Dermis blood vessel endothelial cell (primary cell): ENCODE measurements at regions not wholly inside any gene's neighbourhood (a gene's known extent, or its start where the extent isn't known, plus 50 kb on each side); places are given as distances from the start of the nearest gene placed in this dataset.
"Not testable (repeated sequence)": the region's sequence is repeated elsewhere in the genome, so short reads cannot be mapped to it uniquely, and the experiment has no call there.

Experiments
- DNase-seq: peaks from one replicate; pipeline ENCODE4 v3.0.0; 2010

- DNase-seq: no peak
Observed at GRCh38 chr5:25764733-25765132, 1120.0 kb upstream of the CDH10 start.

DNA sequence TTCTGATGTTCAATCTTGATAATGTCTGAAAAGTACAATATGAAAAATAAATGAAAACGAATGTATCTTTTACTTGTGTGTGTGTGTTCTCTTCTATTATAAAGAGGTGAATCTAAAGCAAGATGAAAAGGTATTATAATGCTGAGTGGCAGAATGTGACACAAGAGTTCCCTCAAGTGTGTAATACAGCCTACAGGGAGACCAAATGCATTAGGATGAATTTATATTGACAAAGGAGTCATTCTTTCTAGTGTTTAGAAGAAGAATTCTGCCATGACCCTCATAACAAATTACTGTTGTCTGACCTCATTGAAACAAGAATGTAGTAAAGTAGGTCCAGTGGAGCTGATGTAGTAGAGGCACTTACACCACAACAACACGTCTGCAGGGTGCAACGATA, 1119.0 kb upstream of the CDH10 start:
- no peak for DNase-seq

DNA sequence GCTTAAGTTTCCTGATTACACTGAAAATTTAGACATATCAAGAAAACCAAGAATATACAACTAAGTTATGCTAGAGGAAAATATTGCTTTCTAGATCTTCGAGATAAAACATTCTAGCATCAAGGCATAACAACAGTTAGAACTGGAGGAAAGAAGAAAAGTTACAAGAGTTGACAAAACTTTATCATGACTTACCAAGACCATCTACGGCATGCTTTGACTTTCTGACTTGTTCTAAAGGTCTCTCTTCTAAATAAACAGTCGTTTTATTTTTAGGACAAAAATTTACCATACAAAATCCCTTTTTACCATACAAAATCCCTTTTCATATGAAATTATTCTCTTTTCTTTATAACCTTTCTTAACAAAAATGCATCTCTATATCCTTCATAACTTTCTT, 1110.1 kb upstream of the CDH10 start:
- no peak for DNase-seq

GRCh38 chr5:25744908-25745307, 1100.1 kb upstream of the CDH10 start:
- DNase-seq: no peak

DNA sequence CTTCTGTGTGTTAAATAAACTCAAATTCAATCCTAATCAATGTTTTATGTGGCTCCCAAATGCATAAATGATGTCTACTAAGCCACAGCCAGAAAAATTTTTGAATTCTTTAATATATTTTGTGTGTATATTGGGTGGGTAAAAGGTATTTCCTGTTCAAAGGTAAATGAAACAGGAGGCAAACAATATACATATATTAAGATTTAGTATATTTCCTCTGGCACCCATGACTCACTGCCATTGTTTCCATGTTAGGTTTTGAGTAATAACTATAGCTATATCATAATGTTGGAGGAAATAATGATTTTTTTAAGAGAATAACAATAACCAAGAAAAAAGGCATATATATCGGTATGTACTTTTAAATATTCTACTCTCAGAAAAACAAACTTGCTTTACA, 1071.9 kb upstream of the CDH10 start:
- no peak for DNase-seq

- no peak for DNase-seq
Observed at GRCh38 chr5:25713259-25713658, 1068.5 kb upstream of the CDH10 start.

GRCh38 chr5:25707093-25707492, 1062.3 kb upstream of the CDH10 start:
- no peak for DNase-seq

DNA sequence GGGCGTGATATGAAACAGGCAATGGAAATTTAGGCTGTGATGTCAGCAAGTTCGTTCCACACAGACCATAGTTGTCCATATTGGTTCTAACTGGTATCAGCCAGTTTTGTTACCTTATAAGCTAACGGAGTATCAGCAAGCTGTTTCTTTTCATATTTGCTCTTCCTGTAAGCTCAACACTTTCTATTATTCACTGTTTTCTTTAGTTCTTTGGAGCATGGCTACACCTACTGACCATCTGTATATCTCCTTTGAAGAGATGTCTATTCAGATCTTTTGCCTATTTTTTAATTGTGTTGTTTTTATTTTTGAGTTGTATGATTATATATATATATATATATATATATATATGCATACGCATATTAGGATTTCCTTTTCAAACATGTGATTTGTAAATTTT, 1057.2 kb upstream of the CDH10 start:
- DNase-seq: no peak

DNA sequence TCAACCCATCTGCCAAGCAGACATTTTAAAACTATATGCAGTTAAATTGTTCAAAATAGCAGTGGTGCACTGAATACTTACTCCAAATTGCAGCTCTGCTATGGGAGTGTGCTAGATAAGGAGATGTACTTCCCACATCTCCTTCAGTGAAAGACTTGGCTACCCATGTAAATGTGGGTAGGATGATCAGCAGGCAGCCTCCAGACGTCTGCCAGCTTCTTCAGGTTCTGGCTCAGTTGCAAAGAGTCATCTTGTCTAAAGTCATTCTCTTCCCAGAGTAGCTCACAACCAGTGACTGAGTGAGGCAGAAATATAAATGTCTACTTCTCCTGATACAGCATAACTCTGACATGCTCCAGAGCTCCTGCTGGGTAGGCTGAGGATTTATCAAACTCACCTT, 1050.0 kb upstream of the CDH10 start:
- DNase-seq: no peak

DNA sequence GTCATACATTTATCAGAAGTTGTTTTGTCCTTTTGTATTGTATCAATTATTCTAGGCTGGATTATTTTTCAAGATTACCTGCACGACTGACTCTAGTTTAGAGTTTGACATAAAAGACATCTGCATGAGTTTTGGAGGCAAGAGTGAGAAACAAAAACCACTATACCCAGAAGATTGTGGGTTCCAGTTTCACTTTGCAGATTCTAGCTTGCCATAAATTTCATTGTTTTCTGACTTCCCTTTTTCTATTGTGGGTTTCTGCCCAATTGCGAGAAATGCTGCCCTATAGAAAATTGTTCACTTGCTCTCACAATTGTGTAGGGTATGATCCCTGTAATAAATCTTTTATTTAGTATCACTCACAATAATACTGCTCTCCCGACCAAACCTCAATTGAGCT, 1043.4 kb upstream of the CDH10 start:
- DNase-seq: no peak

DNA sequence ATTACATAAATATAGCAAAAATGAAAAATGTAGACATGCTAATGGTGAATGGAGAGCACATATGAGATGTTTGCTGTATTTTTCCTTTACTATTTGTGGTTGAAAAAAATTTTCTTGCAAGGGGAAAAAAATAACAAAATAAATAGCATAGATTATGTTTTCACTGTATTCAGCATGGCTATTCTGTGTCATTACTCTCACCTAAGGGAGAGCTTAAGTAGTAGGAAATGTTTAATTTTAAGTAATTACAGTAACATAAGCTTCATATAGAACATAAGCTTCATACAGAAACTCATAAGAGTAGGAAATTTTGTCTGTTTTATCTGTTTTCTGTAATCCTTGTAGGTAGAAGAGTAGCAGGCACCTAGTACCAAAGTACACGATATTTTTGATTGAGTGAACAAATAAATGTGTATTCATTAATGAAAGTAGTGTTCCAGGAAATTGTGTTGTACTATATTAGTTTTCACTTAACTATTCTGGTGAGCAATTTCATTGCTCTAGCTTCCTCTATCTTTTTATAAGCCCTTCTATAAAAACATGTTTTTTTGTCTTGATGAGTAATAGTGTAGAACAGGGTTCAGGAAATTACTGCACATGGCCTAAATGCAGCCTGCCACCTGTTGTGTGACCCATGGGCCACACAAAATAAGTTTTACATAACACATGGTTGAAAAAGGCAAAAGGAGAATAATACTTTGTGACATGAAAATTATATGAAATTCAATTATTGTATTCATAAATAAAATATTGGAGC, 1025.0 kb upstream of the CDH10 start:
- DNase-seq: no peak

GRCh38 chr5:25662610-25663009, 1017.8 kb upstream of the CDH10 start:
- no peak for DNase-seq

DNA sequence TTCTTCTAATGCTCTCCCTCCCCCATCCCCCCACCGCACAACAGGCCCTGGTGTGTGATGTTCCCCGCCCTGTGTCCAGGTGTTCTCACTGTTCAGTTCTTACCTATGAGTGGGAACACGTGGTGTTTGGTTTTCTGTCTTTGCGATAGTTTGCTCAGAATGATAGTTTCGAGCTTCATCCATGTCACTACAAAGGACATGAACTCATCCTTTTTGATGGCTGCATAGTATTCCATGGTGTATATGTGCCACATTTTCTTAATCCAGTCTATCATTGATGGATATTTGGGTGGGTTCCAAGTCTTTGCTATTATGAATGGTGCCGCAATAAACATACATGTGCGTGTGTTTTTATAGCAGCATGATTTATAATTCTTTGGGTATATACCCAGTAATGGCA, 1005.5 kb upstream of the CDH10 start:
- not testable (repeated sequence) for DNase-seq

- no peak for DNase-seq
Observed at GRCh38 chr5:25649628-25650265, 1005.0 kb upstream of the CDH10 start.

DNA sequence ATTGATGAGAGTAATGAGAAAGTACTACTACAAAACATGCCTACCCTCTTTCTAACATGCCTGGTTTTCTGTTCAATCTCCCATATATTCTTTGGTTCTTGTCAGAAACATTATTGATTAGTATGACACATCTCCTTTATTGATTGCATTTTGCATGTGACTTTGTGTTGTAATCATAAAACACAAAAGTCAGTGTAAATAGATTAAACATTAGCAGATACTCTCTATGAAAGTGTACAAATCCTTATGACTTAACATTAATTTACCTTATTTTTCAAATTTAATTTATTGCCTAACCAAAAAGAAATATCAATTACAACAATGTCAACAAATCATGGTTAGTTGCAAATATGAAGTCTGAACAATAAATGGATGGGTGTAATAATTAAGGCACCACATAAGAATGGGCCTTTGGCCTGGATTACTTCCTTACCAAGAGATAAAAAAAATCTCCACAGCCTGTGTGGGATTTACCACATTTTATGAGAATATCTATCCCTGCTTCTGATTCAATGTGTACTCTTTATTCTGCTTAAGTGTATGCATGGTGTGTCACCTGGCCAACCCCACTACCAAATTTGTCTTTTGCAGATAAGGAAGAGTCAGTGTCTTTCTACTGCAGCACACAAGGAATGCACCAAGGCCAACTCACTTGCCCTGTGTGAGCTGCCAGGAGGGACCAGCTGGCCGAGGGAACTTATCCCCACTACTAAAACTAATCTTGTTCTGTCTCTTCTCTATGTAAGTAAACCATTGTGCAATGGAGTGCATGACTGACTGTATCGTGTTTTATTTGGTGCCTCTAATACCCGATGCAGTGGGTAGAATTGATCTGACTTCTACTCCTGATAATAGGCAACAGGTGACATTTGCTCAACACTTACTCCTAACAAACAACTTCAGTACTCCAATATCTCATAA, 1001.9 kb upstream of the CDH10 start:
- DNase-seq: no peak

GRCh38 chr5:25641124-25641523, 996.3 kb upstream of the CDH10 start:
- no peak for DNase-seq

- DNase-seq: no peak
Observed at GRCh38 chr5:25619273-25619672, 974.5 kb upstream of the CDH10 start.

GRCh38 chr5:25618821-25619220, 974.0 kb upstream of the CDH10 start:
- DNase-seq: no peak

GRCh38 chr5:25614466-25614865, 969.7 kb upstream of the CDH10 start:
- no peak for DNase-seq

GRCh38 chr5:25604681-25605080, 959.9 kb upstream of the CDH10 start:
- DNase-seq: no peak

DNA sequence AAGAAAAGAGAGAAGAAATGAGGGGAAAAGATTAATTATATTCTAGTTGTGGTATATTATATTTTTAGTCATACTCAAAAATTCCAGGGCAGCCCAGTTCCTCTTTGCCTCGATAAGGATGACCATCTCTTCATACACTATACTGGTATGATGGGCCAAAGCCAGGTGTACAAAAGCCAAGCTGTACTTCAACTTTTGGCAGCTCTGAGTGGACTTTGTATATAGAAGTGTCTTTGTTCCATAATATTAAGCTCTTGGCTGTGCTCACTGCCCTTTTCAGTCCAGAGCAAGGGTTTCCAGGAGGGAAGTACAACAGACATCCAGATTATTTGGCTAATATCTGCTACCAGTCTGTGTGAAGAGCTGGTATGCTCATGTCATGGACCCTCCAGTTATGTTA, 934.3 kb upstream of the CDH10 start:
- no peak for DNase-seq

GRCh38 chr5:25573691-25574090, 928.9 kb upstream of the CDH10 start:
- no peak for DNase-seq

DNA sequence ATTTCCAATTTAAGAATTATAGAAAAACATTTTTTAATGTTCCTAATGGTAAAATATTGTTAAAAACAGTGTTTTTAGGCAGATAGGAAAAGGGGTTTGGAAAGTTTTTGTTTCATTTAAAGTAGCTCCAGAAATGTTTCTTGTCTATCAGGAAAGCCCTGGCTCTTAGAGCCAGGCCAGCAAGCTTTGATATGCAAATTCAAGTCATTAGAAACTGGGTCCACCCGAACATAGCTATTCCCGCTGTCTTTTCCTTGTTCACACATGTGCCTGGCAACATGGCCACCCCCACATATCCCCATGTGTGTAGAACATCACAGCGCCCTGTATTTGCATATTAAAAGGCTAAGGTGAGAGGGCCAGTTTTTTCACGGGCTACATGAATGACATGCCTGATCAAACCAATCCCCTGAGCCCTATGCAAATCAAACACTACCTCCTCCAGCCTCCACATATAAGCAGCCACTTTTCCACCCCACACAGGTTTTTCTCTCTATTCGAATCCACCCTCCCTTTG, 925.3 kb upstream of the CDH10 start:
- DNase-seq: no peak
